HFF-Myc (cell line): ENCODE measurements at regions not wholly inside any gene's neighbourhood (a gene's known extent, or its start where the extent isn't known, plus 50 kb on each side); places are given as distances from the start of the nearest gene placed in this dataset.

Source experiments
- DNase-seq: peaks from one replicate; pipeline ENCODE4 v3.0.0-alpha.2; 2011; ENCODE audit warnings: low read depth; ENCODE audit errors: extremely low read depth
- H3K4me3 ChIP-seq: replicated peaks from 2 replicates; pipeline ENCODE4 v1.5.1; 2011; ENCODE audit warnings: low read depth, mild to moderate bottlenecking, control low read depth, low read length
- TF ChIP-seq, protein P1 (sequence below): IDR thresholded peaks from 2 replicates; pipeline ENCODE4 v1.5.1; 2012; ENCODE audit warnings: mild to moderate bottlenecking, low read depth, low read length, control low read depth; ENCODE audit errors: missing control alignments

DNA sequence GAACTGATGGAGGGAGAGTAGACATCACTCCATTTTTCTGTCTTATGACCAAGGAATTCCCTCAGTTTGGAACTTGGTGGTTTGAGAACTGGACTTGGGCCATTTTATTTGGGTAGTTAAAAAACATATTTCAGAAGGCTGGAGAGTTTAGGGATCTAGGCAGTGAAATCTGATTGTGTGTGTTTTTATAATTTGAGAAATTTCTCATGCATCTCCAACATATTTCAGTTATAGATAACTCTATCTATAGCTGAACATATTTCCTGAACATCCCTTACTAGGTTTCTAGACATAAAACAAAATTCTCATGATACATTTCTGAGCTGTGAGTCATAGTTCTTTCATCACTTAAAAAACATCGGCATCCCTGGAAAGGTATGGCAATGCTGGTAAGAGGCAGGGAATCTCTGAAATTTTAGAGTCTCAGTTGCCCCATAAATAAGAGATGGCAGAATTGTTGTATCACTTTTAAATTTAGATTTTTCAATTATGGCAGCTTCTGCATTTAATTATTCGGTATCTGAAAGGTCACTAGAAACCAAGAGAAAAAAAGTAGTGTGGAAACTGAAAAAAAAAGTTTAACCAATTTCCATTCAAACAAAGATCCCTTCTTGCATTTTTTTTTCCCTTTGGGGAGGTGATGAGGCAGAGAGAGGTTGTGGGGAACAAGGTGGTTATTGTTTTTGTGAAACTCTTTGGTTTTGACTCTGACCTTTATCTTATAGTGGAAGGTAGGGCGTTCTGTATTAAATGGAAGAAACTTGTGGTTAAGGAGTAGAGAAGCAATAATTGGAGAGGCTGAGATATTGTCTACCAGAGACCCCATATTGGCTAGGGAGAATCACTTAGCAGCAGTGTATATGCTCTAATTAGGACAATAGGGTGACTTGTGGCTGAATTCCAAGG lies 102.9 kb downstream of the FASLG start:
- H3K4me3 ChIP-seq: no peak overlapping the region
- TF ChIP-seq, protein P1, sequence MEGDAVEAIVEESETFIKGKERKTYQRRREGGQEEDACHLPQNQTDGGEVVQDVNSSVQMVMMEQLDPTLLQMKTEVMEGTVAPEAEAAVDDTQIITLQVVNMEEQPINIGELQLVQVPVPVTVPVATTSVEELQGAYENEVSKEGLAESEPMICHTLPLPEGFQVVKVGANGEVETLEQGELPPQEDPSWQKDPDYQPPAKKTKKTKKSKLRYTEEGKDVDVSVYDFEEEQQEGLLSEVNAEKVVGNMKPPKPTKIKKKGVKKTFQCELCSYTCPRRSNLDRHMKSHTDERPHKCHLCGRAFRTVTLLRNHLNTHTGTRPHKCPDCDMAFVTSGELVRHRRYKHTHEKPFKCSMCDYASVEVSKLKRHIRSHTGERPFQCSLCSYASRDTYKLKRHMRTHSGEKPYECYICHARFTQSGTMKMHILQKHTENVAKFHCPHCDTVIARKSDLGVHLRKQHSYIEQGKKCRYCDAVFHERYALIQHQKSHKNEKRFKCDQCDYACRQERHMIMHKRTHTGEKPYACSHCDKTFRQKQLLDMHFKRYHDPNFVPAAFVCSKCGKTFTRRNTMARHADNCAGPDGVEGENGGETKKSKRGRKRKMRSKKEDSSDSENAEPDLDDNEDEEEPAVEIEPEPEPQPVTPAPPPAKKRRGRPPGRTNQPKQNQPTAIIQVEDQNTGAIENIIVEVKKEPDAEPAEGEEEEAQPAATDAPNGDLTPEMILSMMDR: no peak
- no peak for DNase-seq

DNA sequence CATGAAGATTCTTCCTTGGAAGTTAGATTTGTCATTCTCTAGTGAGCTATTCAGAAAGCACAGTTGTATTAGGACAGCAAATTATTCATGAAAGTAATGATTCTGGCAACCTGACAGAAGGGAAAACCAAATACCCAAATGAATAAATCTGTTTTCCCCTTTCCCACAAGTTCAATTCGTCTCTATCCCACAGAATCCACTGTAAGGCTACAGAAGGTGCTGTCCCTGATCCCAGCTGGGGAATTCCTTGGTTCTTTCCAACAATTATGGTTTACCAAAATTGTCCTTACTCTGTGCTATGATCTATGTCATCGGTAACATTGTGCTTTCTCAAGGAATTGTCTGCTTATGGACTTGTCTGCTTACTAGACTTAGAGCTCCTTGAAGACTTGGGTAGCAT lies 104.2 kb downstream of the FASLG start:
- TF ChIP-seq, protein P1: no peak
- no peak for DNase-seq
- H3K4me3 ChIP-seq: no peak overlapping the region

DNA sequence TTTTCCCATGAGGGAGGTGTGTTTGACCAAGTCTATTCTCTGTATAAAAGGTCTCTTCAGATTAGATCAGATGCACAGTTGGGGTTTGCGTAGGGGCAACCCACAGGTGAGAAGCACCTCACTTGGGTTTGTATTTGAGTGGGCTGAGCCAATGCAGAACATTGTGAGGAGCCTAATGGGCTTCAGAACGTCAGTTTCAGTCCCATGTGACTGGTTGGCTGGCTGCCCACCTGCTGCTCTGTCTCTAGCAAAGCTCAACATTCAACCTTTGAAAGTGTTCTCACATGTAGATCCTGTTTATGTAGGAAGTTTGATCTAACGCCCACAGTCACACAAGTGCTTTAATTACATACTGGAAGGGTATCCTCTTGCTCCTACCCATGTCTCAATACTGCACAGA lies 105.5 kb downstream of the FASLG start:
- no peak overlapping the region for H3K4me3 ChIP-seq
- DNase-seq: no peak
- TF ChIP-seq, protein P1: no peak

DNA sequence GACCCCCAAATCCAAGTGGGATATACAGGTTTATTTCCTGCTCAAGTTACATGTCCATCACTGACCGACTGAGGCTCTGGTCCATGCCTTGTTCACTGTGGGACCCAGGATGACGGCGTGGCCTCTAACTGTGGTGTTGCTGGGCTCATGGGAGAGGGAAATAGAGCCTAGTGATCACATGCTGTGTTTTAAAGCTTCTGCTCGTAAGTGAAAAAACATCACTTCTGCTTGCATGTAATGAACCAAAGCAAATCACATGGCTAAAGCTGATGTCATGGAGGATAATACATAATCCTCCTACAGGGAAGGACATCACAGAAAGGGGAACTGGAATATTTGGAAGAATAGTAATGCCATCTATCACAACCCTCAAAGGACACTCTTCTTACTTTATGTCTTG lies 107.6 kb downstream of the FASLG start:
- TF ChIP-seq, protein P1: no peak
- no peak for DNase-seq
- no peak overlapping the region for H3K4me3 ChIP-seq

DNA sequence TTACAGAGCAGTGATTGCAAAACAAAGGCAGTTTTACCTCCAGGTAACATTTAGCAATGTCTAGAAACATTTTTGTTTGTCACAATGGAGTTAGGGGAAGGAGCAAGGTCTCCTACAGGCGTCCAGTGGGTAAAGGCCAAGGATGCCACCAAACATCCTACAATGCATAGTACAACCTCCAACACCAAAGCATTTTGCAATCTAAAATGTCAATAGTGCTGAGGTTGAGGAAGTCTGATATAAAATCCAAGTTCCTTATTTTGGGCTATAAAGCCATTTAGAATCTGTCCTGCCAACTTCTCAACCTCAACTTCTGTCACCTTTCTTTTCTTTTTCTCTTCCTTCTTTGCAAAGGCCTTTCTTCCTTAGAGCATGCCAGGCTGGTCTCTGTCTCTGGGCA lies 111.2 kb downstream of the FASLG start:
- DNase-seq: no peak
- TF ChIP-seq, protein P1: no peak
- H3K4me3 ChIP-seq: no peak overlapping the region

DNA sequence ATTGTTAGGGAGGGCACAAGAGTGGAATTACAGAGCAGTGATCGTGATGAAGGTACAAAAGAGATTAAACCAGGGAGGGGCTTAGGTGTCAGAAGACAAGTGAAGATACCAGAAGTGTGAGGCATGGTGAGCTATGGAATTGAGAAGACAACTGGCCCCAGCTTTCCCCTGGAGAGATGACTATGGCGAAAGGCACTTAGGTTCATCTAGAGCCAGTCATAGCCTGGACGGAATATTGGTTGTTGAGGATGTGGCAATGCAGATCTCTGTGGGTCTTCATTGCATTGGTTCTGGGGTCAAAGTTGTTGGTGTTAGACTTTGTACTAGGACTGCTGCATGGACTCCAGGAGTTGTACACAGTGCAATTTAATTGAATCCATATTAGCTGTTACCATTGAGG lies 115.7 kb downstream of the FASLG start:
- DNase-seq: no peak
- no peak overlapping the region for H3K4me3 ChIP-seq
- TF ChIP-seq, protein P1: no peak
